Nucleus accumbens (tissue), 56 donors: ENCODE measurements at regions not wholly inside any gene's neighbourhood (a gene's known extent, or its start where the extent isn't known, plus 50 kb on each side); places are given as distances from the start of the nearest gene placed in this dataset.

Source experiments
- DNase-seq, 56 donors: peaks; one replicate each; lab custom pipeline; 2025; lab: John Stamatoyannopoulos, UW

DNA sequence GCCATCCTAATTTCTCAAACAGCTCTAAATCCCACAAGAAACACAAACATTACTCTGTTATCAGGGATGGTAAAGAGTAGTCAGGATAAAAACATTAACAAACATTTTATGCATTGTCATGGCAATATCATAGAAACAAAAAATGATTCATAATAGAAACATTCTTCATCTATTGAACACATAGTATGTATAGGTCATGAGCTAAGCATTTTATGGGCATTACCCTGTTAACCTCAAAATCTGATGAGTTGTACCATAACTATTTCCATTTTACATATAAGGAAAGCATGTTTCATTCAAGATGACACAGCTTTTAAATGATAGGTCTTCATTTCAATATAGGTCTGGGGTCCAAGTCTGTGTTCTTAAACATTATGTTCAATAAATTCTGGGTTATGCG, 344.9 kb downstream of the RND3 start:
- no peak for DNase-seq

DNA sequence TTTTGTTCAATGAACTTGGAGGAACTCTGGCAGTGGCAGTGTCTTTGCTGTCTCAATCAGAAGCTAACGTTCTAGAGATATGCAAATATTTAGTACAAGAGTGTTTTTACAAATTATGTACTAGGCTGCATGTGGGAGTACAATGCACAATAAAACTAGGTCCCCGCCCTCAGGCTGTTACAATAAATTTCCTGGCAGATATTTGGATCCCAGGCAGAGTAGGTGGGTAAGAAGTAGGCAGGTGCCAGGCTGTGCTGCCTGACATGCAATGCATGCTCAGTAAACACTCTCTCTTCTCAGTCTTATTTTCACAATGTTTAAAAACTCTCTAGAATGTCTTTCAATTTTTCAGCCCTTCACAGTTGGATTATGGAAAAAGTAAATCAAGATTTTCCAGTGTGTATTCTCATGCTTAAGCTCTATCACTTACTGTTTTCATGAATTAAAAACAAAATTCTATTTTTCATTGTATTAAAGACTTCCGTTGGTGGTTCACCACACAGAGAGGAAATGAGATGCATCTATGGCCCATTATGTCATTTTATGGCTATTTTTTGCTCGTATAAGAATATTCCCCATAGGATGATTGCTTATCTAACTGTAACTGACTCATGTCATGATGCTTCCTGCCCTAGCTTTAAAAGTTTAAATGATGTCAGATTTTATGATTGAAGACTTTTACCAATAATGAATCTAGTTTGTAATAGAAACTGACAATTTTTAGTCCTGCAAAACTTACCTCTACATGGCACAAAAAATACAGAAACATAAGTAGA, 346.1 kb downstream of the RND3 start:
- no peak for DNase-seq

DNA sequence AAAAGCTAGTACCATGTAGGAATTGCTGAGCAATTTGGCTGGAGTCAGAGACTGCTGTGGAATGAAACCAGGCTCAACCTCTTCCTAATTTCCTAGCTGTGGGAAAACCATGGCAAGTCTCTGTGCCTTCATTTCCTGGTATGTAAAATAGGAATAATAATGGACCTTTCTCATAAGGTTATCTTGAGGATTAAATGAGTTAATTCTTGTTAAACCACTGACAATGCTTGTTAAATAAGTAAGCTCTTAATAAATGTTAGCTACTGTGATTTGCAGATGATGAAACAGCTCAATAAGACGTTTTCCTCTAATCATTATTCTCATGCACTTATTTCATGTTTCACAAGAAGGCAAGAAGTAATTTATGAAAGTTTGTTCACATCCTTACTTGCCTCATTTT, 346.7 kb downstream of the RND3 start:
- DNase-seq, result no peak

DNA sequence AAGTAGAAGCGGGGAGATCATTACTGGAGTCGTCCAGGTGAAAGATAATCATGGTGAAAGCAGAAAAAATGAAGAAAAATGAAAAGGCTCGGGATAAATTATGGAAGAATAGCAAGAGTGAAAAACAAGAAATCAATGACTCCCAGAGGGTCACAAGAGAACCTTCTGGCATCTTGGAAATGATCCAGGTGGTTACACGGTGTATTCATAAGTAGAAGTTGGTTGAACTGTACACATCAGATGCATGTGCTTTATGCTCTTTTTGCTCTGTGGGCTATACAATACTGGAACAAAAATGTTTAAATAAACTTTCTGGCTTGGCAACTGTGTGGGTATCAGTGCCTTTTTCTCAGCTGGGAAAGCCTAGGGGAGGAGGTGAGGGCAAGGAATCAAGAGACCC, 348.9 kb downstream of the RND3 start:
- no peak for DNase-seq

DNA sequence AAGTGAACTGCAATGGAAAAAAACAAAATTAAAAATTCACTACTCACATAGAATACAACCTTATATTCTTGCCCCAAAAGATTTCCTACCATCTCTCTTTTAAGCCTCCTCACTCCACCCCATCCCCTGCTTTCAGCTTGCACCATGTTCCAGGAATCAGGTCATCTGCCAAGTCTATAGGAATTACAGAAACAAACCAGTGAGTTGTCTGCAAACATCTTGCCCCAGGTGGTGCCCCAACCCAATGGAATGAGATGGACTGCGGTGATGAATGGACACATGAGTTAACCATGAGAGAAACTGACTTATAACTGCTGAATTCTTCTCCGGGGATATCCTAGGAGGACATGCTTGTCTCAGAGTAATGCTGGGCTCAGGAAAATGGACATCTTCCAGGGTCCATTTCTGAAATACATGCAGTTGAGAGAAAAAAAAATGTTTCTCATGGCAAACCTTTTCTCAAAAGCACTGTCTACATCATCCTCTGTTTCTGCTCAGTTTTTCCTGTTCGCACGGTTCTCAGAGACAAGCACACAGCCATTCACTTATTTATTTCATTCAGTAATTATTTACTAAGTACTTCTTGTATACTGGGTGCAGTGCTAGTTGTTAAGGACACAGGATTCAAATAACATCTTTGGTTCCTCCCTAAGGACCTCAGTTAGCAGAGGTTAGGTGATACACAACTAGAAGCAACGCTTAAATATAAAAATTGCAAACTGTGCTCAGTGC, 350.0 kb downstream of the RND3 start:
- DNase-seq, result no peak

DNA sequence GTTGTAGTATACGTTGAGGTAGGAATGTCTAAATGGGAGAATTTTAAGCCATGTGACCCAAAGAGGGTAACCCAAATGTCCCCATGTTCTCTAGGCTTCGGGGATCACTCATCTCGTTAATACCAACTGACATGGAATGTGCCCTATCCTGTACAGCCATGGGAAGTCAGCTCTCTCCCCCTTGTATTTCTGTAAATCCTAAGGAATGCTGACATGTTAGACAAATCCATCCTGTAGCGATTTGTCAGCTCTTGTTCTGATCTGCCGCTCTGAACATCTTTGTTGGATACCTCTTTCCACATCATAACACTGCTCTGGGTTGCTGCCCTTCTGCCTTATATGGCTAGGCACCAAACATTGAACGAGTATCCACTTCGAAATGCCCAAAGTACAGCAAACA, 350.6 kb downstream of the RND3 start:
- no peak for DNase-seq

DNA sequence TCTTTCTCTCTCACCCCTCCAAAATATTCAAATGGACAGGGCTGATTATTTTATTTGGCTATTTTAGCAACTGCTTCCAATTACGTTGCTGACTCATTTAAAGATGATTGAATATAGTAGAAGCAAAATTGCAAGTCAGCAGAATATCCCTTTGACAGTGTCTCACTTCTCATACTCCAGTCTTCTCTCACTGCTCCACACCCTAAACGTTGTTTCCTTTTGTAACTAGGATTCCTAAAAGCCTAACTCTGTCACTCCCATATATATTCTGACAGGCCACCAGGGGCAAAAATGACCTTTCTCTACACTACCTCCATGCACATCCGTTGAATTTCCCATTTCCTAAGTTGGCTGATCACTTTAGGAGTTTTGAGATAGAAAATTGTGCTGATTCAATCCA, 351.1 kb downstream of the RND3 start:
- DNase-seq, result no peak

DNA sequence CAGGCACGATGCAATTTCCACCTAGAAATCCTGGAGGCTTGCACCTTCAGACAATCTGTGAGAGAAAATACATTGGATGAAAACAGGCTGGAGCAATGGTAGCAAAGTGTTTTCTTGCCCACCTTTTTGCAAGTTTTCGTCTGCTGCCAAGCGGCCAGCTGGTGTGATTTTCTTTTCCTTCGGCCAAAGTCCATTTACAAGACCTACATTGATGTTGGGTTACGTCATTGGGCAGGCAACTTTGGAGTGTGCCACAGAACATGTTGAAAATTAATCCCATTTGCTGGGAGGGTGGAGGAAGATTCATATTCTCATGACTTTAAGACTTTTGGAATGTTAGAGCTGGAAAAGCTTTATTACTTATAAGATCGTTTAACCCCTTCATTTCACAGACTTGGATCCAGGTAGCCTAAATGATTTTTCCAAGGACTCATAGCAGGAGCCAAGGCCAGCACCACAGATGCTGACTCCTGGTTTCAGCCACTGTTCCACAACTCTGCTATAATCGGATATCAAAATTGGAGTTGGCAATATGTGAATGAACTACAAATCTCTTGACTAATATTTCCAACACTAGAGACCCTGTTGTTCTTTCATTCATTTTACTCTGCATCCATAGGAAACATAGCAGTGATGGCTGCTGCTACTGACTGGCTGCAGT, 352.1 kb downstream of the RND3 start:
- DNase-seq, result no peak

DNA sequence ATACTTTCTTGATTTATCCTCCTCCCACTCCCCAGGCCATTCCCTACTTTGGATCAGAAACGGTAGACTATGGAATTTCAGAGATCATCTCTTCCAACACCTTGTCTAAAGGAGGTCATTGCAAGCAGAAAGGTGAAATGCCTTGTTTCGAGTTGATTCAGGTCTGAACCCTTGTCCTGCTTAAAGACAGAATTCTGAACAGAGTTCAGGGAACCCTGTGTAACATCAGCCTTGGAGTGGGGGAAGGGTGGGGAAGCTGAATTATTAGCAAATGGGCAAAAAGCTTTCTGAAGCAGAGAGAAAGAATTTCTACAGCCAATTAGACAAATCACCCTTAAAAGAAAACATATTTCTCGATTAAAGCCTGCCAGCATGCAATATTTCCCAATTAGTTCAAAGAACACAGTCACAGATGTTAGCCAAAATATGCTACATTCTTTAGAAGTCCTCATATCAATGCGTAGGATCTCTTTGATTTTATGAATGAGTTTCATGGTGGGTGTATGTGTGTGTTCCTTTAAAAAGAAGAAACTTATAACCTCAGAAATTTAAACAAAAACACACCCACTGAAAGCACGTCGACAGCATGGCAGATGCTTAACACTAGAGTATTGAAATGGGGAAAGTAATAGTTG, 353.1 kb downstream of the RND3 start:
- DNase-seq, result no peak

DNA sequence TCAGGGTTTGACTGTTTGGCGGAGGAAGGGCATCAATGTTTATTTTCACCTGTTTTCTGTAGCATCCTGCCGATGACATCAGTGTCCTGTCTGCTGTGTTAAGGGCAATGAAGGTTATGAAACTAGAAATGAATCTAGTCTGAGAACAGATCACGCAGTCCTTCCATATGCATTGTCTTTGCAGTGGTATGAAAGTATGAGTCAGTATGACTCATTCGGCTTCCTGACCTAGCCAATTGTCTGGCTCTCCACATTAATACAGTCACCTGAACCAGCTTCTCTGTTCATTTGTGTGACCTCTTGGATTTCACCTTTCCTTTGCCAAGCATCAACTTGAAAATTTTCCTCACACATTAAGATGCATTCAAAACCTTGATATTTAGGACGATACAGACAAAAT, 353.8 kb downstream of the RND3 start:
- no peak for DNase-seq

DNA sequence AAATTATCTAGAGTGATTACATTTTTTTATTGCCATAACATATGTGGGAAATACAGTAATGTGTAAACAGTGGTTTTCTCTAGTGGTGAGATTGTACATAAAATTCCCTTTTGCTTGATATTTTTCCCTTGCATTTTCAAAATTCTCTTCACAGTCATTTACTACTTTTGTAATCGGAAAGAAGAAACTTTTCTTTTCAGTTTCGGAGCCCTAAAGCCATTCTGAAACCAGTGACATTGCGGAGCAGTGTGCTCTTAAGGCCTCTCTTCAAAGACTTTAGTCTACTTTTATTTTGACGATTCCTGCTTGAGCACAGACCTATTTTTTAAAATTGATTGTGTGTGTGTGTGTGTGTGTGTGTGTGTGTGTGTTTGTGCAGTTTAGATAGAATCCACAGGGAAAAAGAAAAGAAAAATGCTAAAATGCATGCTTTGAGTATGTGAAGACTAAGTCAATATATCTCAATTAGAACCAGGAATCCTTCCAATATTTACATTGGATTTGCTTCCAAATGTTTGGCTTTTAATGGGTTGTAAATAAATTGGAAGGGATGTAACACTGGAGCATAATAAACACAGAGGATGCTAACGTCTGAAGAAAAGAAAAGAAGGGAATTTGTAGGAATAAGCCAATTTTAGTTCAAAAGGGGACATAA, 357.4 kb downstream of the RND3 start:
- DNase-seq, result no peak

DNA sequence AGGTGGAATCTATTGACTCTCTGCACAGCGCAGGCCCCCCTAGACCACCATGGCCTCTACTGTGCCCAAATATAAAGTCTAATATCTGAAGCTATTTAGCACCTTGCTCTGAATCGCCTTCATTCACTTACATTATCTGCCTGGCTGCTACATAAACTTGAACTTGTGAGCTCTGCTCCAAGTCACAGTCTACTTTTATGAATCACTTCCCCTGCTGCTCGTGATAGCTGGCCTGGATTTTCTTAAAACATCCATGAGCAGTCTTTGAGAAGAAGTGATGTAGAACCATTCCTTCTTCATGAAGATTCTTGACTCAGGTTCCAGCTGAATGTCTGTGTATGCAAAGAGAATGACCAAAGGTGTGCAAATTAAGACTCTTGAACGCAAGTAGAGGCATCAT, 359.5 kb downstream of the RND3 start:
- DNase-seq, result no peak

DNA sequence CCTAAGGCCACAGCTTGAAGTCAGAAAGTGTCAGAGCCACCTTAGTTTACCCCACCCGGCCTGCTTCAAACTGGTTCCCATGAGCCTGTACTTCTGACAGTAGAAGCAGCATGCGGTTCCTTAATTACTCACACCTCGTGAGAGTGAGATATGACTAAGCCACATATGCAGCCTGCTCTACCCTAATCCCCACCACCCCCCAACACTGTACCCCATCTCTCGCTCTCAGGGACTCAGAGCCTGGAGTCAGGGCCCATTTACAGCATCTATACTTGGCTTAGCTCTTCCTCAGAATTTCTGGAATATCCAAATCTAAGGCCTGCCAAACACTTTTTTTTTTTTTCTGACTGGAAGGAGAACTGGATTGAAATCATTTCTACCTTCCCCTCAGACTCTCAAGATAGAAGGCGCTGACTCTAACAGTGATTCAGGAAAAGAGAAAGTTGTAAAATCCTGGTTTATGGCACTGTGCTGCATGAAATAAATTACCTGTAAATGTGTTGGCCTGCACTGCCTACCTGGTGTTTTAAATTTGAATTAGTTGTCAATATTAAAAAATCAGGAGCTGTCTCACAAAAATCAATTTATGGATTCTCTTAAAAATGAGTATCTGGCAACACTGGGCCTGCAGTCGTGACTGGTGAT, 360.0 kb downstream of the RND3 start:
- no peak for DNase-seq

DNA sequence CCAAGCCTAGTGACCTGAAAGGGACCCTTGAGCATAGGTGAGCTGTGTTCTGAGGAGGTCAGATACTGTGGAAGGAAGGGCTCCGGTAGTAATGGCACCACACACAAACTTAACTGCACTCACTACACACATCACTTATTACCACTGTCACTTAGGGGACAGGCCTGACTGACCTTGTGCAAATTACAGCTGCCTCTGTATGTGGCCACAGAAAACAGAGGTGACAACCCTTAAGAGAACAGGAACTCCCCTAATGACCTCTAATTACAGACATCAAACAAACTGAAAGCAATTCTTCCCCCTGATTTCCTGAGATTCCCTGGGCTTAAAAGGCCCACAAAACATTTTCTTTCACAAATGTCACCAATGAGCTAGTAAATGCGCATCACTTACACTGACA, 360.6 kb downstream of the RND3 start:
- DNase-seq, result no peak

DNA sequence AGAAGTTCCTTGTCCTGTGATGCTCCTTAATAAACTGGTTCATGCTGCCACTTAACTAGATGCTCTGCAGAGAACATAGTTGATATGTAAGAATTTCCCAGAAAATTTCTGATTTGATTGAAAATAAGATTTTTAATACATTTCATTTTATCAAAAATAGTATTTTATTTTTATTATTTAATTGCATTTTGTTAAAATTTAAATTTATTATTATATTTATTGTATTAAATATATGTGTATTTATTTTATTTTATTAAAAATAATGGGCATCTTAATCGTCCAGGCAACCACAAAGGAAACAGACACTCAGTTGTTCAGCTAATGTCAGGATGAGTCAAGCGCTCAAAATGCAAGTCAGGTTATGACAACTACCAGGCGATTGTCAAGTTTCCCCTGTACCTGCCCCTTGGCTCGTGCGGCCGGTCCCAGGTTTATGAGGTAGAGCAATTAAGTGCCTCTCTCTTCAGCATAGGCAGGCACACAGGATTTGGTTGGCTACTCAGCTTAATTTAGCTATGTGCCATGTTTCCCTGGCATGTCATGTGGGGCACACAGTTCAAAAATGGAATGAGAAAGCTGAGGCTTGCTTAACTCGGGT, 361.2 kb downstream of the RND3 start:
- no peak for DNase-seq

DNA sequence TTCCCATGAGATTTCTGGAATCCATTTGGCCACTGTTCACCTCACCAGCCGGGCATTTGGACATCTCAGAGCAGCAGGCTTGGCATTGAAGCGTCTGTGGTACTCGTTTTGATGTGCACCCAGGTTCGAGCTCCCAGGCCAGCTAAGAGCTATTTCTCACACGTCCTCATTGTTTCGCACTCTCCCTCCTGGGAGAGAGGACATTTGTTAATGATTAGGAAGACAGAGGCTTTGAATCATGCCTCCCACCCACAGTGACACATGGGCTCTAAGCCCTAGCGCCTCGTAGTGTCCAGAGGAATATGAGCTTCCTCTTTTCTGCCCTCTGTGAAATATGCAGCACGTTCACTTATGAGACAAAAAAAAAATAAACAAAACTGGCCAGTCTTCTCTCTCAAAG, 361.8 kb downstream of the RND3 start:
- no peak for DNase-seq

DNA sequence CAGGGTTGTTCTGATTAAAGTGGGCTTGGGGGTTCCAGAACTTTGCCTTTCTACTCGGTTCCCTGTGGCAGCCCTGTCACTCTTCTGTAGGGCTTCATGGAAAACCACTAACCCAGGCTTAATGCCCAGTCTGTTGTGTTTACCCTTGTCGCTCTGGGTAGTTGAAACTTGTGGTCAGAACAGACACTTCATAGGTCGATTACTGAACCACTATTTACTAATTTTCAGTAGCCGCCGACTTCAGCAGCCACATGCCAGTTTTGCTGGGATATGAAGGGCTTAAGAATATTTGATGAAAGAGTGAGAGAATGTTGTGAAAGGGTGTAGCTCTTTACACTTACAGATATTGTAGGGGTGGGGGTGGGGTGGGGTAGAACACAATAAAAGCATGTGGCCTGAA, 362.3 kb downstream of the RND3 start:
- no peak for DNase-seq

DNA sequence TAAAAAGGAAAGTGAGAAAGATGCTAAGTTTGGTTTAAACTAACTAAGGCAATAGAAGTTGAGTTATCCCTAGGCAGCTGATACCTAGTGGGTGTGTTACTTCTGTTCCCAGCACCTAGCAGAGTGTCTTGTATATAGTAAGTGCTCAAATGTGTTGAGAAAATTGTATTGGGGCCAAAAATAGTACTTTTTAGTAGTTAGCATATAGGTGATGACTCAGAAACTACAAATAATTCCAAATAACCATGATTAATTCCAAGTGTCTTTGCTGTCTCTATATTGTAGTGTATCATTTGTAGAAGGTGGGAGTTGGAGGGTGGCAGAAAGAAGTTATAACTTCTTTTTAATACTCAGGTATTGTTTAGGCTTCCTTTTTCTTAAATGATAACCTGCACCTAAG, 362.7 kb downstream of the RND3 start:
- DNase-seq, result no peak

DNA sequence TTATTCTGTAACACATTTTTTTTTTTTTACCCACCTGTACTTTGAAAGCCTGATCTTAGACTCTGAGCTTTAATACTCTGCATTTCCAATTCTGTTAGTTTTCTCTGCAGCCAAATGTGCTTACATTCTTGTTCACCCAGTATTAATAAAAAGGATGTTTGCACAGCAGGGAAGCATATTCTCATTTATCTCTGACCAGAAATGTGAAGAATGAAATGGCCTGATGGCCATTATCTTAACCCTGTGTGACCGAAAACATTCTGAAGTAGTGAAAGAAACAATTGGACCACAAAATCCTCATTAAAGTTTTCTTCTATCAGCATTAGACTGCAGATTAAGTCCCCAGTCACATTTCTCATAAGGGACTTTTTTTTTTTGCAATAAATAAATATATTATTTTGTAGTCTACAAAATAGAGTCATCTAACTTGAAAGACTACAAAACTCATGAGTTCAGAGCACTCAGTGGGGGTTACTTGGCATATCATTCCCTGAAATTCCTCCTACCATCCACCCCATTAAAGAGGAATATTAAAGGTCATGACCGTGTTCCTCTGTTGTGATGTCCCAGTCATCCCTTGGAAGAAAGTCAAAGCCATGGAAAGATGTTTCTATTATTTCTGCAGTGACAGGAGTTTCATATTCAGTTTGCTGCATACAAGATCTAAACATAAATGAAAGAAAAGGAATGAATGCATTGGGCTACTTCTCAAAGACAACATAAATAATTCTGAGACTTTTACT, 364.4 kb downstream of the RND3 start:
- no peak for DNase-seq
